Epidermal melanocyte (primary cell): ENCODE measurements at regions not wholly inside any gene's neighbourhood (a gene's known extent, or its start where the extent isn't known, plus 50 kb on each side); places are given as distances from the start of the nearest gene placed in this dataset.
"Not testable (repeated sequence)": the region's sequence is repeated elsewhere in the genome, so short reads cannot be mapped to it uniquely, and the experiment has no call there.

Source experiments
- DNase-seq: peaks from one replicate; pipeline ENCODE4 v3.0.0; 2011; ENCODE audit warnings: low spot score; ENCODE audit not compliant: insufficient read length

GRCh38 chr11:105432241-105432995, 177.5 kb upstream of the GRIA4 start:
- no peak for DNase-seq

- no peak for DNase-seq
These were observed 180.6 kb upstream of the GRIA4 start for GRCh38 chr11:105429096-105429910.

- no peak for DNase-seq
These were observed 202.8 kb upstream of the GRIA4 start for GRCh38 chr11:105407101-105407500.

- DNase-seq: no peak
These were observed 208.5 kb upstream of the GRIA4 start for GRCh38 chr11:105401269-105401809.

- DNase-seq: no peak
These were observed 210.4 kb upstream of the GRIA4 start for GRCh38 chr11:105399511-105399910.

GRCh38 chr11:105398636-105399035, 211.2 kb upstream of the GRIA4 start:
- no peak for DNase-seq

GRCh38 chr11:105393326-105393725, 216.5 kb upstream of the GRIA4 start:
- DNase-seq: no peak

- no peak for DNase-seq
These were observed 217.3 kb upstream of the GRIA4 start for GRCh38 chr11:105392556-105392955.

GRCh38 chr11:105389952-105390351, 219.9 kb upstream of the GRIA4 start:
- DNase-seq: no peak

- DNase-seq: no peak
These were observed 221.9 kb upstream of the GRIA4 start for GRCh38 chr11:105388006-105388405.

GRCh38 chr11:105381941-105382340, 227.9 kb upstream of the GRIA4 start:
- no peak for DNase-seq

GRCh38 chr11:105377870-105378269, 232.0 kb upstream of the GRIA4 start:
- DNase-seq: no peak

GRCh38 chr11:105372206-105372605, 232.6 kb upstream of the CARD18 start:
- DNase-seq: no peak

- no peak for DNase-seq
These were observed 231.7 kb upstream of the CARD18 start for GRCh38 chr11:105371311-105371710.

- DNase-seq: no peak
These were observed 229.1 kb upstream of the CARD18 start for GRCh38 chr11:105368711-105369110.

GRCh38 chr11:105367129-105367528, 227.6 kb upstream of the CARD18 start:
- DNase-seq: no peak

- DNase-seq: no peak
These were observed 222.1 kb upstream of the CARD18 start for GRCh38 chr11:105361651-105362050.

GRCh38 chr11:105357764-105358163, 218.2 kb upstream of the CARD18 start:
- DNase-seq: no peak

- DNase-seq: no peak
These were observed 217.6 kb upstream of the CARD18 start for GRCh38 chr11:105357146-105357545.

- DNase-seq: not testable (repeated sequence)
These were observed 210.3 kb upstream of the CARD18 start for GRCh38 chr11:105349867-105350266.

- DNase-seq: no peak
These were observed 205.4 kb upstream of the CARD18 start for GRCh38 chr11:105344938-105345337.

GRCh38 chr11:105334025-105334714, 194.6 kb upstream of the CARD18 start:
- DNase-seq: no peak
